HT1080 (cell line): ENCODE measurements at regions not wholly inside any gene's neighbourhood (a gene's known extent, or its start where the extent isn't known, plus 50 kb on each side); places are given as distances from the start of the nearest gene placed in this dataset. TPM values are rescaled to one million over a fixed set of nuclear protein-coding genes. Genes with fewer than 3 reads are reported as not detected.

ENCODE experiments used
- small RNA-seq: library from RNA; depleted of rRNA; stranded (forward); fragments of <200 nt; gene quantifications from one replicate; pipeline ENCODE3, GENCODE V24; 2014

Small RNAs in the stretch of these regions (small RNA-seq; reads per million reads assigned to genes)
- not detected for gene AL445264.1
- not detected for gene RNU6-54P
